GM19452 (cell line): ENCODE measurements at regions not wholly inside any gene's neighbourhood (a gene's known extent, or its start where the extent isn't known, plus 50 kb on each side); places are given as distances from the start of the nearest gene placed in this dataset.

Experiments
- ATAC-seq: cut with Tn5 transposase; IDR thresholded peaks from one replicate; pipeline ENCODE4 v1.9.1; 2021; ENCODE audit not compliant: unreplicated experiment

- ATAC-seq = no peak
Measured at GRCh38 chr14:71525663-71526221, 406.5 kb upstream of the RGS6 start.

GRCh38 chr14:71526388-71526787, 405.8 kb upstream of the RGS6 start:
- ATAC-seq = no peak

- ATAC-seq = no peak
Measured at GRCh38 chr14:71527838-71528237, 404.4 kb upstream of the RGS6 start.

- no peak for ATAC-seq
Measured at GRCh38 chr14:71529848-71530247, 402.4 kb upstream of the RGS6 start.

- ATAC-seq = no peak
Measured at GRCh38 chr14:71532344-71532743, 399.9 kb upstream of the RGS6 start.

- no peak for ATAC-seq
Measured at GRCh38 chr14:71532790-71533189, 399.4 kb upstream of the RGS6 start.

GRCh38 chr14:71533390-71533789, 398.8 kb upstream of the RGS6 start:
- no peak for ATAC-seq

GRCh38 chr14:71533800-71534199, 398.4 kb upstream of the RGS6 start:
- no peak for ATAC-seq

- ATAC-seq = no peak
Measured at GRCh38 chr14:71534506-71534905, 397.7 kb upstream of the RGS6 start.

GRCh38 chr14:71536015-71536740, 396.1 kb upstream of the RGS6 start:
- ATAC-seq = no peak

GRCh38 chr14:71536927-71537772, 395.1 kb upstream of the RGS6 start:
- ATAC-seq = no peak

- ATAC-seq = no peak
Measured at GRCh38 chr14:71538288-71538687, 393.9 kb upstream of the RGS6 start.

GRCh38 chr14:71538938-71539649, 393.1 kb upstream of the RGS6 start:
- ATAC-seq = no peak

GRCh38 chr14:71539650-71540285, 392.5 kb upstream of the RGS6 start:
- ATAC-seq = no peak

GRCh38 chr14:71541271-71541670, 391.0 kb upstream of the RGS6 start:
- no peak for ATAC-seq

GRCh38 chr14:71541973-71542690, 390.1 kb upstream of the RGS6 start:
- ATAC-seq = no peak

- ATAC-seq = no peak
Measured at GRCh38 chr14:71549421-71550050, 382.7 kb upstream of the RGS6 start.

GRCh38 chr14:71550367-71550766, 381.9 kb upstream of the RGS6 start:
- no peak for ATAC-seq

- ATAC-seq = no peak
Measured at GRCh38 chr14:71551291-71551950, 380.8 kb upstream of the RGS6 start.
